Activated CD4-positive, alpha-beta T cell treated with anti-CD3 and anti-CD28 coated beads, Interleukin-2, amount 50 U/mL, for 48 hours (primary cell): ENCODE measurements at regions not wholly inside any gene's neighbourhood (a gene's known extent, or its start where the extent isn't known, plus 50 kb on each side); places are given as distances from the start of the nearest gene placed in this dataset.

Source experiments
- DNase-seq, 2 experiments: peaks; one replicate each; pipeline ENCODE4 v3.0.0-alpha.2; 2020

DNA sequence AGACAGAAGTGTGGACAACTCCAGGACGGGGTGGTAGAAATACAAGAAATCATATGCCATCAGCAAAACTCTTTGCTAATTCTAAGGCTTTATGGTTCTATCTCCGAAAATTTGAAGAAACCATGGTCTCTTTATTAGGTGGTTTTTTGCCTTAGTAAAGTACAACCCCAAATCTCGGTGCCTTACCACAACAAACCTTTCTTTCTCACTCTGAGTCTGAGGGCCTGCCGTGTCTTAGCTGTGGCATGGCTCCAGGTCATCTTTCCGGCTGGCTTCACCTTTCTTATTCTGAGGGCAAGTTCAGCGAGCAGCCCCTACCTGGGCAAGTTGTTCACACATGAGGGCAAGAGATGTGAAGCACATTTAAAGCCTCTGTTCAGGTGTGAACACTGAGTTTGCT, 280.6 kb downstream of the TTLL7 start:
- DNase-seq, result no peak

DNA sequence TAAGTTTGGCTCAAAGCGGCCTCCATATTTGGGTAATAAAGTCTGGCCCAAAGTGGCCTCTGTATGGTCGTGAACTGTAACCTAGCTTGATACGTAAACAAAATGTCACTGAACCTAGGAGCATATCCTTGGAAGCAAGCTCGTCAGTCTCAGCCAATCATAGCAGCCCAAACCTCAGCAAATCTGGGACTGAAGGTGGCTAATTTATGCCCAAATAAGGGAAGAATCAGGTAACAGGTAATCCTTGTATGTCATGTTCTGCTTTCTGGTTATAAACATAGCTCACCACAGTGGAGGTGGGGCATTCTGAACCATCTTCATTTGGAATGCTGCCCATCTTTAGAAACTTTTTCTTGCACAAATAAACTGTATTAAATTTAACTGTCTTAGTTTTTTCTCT, 281.1 kb downstream of the TTLL7 start:
- DNase-seq, result no peak

DNA sequence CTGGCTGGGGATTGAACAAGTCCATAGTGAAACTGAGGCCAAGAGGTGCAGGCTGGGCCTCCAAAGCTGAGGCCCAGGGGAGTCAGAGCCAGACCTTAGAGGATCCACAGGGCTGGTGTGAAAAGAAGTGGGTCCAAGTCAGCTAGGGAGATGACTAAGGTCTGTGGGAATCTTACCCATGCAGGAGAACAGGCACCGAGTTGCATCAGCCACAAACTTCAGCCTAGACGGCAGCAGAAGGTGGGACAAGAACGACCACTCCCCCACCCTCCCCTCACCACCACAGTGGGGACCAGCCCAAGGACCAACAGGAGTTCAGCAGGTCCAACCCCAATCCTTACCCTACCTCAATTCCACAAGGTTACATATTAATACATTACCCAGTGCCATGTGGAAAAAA, 282.3 kb downstream of the TTLL7 start:
- DNase-seq, result no peak

DNA sequence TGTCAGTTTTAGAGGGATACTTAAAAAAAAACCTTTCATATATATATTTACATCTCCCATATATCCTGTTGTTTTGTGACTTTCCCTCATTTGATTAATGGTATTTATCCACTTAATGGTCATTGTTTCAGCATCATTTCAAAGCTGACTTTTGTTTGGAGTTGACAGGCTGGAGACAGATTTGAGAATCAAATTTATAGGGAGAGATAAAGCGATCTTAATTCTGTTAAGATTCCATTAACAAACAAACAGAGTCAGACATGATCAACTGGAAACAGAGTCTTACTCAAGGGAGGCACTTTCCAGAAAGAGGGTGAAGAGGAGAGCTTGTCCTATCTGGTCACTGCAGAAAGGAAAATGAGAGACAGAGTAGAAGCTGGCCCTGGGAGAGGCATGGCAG, 283.4 kb downstream of the TTLL7 start:
- DNase-seq, result no peak

DNA sequence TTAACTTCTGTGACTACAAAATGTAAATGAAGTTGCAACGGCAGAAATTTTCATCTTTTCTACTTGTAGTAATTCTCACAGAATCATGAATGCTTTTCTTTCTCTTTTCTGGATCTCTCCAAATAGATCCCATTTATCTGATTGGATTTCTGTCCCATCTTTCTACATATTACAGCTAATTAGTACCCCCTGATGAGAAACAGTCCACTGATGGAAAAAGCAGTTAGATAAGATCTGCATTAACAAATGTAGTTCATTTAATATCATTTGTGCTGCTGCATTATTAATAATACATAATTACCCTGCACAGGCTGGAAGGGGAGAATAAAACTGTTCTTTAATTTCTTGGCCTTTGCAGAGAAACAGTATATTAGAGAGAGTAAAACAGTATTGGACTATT, 289.3 kb downstream of the TTLL7 start:
- no peak for DNase-seq

DNA sequence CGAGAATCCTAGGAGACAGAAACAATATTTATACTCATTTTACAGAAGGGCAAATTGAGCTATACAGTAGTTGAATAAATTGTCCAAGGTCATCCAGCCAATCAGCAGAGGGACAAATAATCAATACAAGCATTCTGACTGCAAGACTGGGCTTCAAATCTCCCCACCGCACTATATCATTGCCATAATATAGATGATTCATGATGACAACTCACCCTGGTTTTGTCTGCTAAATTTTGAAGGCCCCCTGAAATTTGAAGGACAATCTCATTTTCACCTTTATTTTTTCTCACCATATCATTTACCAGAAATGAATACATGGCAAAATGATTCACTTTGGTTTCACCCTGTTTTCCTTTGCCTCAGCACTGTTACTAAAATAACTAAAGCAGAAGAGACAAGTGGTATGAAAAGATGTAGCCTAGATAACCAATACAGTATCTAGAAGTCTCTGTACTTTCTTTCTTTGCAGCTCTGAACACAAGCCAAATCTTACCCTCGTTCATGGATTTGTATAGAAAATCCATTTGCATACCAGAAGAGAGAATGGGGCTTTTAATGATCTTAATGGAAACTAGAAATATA, 292.5 kb downstream of the TTLL7 start:
- no peak for DNase-seq

DNA sequence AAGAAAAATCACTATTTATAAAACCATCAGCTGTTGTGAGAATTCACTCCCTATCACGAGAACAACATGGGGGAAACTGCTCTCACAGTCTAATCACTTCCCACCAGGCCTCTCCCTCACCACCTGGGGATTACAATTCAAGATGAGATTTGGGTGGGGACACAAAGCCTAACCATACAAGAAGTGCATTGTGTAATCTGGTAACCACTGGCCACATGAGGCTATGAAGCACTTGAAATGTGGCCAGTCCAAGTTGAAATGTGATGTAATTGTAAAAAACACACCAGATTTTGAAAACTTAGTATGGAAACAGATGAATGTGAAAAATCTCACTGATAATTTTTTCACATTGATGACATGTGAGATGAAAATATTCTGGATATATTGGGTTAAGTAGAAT, 293.8 kb downstream of the TTLL7 start:
- no peak for DNase-seq

DNA sequence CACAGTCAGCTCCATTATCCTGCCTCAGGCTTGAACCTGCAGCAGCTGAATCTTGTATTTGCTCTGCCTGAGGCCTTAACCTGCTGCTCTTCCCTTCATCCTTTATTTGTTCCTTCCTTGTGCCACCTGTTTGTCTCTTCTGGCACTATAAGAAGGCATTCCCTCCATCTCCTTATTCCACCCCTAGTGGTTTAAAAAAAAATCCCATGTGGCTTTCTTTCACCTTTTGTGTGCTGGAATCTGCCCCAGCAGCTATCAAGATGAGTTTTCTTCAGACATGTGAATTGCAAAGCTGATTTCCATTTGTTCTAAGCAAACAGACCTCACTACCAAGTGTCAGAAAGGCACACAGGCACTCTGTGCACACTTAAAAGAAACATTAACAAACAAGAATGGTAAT, 294.6 kb downstream of the TTLL7 start:
- DNase-seq, result no peak

DNA sequence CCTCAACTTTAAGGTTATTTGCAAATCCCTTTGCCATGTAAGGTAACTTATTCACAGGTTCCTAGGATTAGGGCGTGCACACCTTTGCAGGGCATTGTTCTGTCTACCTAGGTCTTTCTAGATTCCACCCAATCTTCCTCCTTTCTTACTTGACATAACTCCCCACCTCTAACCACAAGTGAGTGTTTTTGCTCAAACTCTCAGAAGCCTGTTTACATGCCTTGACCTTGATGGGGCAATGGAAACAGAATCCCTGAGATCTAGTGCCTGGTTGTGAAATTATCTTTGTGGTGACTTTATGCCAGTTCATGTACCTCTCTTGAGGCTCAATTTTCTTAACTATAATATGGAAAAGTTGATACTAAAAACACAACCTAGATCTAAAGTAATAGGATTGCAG, 296.6 kb downstream of the TTLL7 start:
- no peak for DNase-seq

DNA sequence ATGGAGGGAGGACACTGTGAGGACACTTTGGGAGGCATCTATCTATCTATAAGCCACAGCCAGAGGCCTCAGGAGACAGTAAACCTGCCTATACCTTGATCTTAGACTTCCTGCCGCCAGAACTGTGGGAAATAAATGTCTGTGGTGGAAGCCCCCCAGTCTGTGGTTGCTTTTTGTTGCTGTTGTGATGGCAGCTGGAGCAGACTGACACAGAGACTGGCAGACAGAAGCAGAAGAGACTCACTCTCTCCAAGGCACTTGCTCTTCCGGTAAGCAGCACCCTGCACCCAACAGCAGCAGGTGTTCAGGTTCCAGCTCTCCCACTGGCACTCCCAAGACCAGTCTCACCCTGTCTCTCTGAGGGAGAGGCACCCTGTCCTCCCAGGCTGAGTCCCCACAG, 297.6 kb downstream of the TTLL7 start:
- no peak for DNase-seq

DNA sequence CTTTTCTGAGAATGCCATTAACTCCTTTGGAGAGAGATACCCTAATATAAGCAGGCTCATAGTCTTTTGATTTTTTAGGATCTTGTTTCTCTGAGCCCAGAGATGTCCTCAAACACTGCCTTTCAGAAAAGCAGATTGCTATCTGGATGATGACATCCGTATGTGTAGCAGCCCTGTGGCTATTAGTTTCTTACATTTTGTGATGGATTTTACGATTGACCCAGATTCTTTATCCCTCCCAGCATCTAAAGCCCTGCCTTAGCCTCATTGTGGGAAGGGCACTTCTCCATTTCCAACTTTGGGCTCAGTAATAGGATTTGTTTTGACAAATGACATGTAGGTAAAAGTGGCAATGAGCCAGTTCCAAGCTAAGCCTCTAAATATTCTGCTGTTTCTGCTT, 300.3 kb downstream of the TTLL7 start:
- DNase-seq, result no peak

DNA sequence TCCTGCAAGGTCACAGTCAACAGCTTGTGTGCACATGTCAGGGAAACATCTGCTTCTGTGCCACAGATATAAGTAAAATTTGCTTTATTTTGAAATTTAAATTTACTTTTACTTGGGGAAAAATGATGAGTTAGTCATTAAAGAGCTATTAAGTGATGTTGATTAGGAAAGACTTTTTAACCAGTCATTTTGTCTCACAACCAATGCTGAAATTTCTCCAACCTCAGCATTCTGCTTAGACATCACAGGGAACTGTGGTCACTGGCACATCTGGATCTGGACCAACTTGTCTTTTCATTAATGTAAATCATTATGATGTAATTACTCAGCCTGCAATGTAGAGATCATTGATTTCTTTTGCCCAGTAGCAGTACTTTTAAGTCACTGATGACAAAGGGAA, 301.0 kb downstream of the TTLL7 start:
- DNase-seq, result no peak

DNA sequence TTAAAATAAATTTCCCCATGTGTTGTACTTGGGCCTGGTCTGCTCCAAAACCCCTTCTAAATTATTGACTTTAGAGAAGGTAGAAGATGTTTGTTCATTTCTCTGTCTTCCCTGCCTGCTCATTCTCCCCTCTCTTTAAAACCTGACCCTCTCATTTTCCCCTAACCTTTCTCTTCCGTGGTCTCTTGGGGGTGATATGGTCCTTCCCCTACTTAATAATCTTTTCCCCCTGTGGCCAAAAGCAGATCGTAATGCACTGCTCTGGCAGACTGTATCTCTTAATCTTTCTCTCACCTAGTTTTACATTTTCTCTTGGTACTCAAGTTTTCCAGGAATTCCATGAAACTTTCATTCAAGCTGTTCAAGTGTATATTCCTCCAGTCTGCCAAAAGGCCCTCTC, 301.7 kb downstream of the TTLL7 start:
- no peak for DNase-seq

DNA sequence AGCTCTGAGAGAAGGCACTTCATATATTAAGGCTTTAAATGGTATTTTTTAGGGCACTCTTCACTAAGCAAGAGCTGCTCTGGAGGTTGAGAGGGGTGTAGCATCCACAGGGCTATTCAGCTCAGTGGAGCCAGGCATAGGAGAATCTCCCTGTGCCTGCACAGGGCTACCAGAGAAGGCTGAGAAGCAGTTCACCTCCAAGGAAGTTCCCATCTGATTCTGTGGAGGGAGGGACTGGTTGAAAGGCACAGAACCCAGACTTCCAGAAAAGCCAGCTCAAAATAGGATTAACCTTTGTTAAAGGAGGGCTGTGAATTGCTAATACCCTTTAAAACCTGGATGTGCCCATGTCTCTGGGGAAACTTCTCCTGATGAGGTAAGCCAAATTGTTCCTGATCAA, 304.5 kb downstream of the TTLL7 start:
- no peak for DNase-seq

DNA sequence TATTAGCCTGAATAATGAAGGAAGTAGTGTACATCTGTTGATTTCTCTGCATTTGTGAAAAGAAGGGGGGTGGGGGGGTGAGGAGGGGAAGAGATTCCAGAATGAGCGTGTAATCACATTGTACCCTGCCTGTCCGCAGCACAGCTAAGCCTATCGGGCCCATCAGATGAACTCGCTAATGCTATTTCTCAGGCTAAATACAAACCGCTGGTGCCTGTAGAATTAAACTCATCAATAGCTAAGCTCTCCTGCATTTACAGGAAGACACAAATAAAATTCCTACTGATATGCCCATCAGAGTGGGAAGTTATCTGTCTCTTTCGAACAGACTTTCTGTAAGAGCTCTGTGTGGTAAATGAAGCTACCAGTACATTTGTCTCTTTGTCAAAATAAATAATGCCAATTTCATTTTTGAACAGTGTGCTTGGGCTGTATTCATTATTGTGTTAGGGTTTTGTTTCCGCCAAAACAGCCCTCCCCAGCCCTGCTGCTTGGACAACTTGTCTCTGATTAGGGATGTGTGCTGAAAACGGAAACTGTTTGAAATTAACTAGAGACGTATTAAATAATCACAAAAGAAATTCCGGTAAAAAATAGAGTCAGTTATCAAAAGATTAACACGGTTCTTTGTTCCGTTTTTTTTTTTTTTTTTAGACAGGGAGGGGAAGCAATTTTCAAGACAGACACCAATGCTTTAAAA, 305.4 kb downstream of the TTLL7 start:
- no peak for DNase-seq

DNA sequence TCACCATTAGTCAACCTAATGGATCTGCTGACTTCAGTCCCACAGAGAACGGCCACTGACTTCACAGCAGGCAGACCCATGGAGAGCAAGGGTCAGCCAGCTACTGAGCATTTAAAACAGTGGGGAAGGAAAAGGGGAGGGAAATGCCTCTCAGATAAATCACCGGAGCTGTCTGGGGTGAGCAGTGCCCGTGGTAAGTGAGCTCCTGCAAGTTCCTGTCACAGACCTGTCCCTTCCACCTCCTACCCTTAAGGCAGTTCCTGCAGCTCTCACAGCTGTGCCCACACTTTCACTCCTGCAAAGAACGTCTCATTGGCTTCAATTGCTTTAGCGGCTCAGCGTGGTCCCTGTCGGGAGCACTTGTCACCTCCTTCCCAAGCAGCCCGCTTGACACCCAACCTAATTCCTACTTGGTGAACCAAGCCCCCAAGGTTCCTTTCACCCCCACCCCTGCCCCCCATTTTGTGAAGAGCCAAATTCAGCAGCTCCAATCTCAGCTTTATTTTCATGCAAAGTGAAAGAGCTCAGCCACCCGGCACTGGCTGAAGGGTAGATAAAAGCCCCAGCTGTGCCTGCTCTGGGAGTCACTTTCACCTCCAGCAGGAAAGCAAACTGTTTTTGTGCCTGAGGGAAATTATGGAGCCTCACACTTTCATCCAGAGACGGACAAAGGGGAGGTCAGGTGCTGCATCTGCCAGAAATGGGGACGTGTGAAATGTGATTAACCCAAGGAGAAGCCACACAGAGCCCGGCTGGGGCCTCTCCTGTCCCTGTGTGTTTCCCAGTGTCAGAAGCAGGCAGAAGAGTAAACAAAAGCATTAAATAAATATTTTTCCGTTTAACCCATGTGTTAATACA, 306.2 kb downstream of the TTLL7 start:
- DNase-seq, result peak; percentile 3 to 5

DNA sequence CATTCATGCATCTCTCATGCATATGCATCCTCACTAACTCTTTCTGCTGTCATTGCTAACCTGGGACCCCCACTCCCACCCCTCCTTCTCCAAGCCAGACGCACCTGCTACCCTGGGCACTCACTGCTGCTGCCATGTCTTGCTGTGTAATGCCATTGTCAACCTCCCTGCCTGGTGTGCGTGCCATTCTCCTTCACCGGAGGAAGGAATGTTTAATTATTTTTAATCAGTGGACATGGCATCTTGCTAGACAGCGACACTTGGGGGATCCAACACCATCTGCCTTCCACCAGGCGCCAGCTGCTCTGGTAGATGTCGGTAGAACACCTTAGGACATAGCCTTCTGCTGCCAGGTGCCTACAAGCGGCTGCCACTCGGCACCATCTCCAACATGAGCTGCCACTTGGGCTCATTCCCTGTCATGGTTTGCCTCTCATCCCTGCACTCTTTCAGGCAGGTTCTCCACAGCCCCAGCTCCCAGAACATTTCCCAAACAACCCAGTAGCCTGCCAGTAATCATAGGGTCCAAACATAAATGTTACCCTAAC, 306.9 kb downstream of the TTLL7 start:
- no peak for DNase-seq

DNA sequence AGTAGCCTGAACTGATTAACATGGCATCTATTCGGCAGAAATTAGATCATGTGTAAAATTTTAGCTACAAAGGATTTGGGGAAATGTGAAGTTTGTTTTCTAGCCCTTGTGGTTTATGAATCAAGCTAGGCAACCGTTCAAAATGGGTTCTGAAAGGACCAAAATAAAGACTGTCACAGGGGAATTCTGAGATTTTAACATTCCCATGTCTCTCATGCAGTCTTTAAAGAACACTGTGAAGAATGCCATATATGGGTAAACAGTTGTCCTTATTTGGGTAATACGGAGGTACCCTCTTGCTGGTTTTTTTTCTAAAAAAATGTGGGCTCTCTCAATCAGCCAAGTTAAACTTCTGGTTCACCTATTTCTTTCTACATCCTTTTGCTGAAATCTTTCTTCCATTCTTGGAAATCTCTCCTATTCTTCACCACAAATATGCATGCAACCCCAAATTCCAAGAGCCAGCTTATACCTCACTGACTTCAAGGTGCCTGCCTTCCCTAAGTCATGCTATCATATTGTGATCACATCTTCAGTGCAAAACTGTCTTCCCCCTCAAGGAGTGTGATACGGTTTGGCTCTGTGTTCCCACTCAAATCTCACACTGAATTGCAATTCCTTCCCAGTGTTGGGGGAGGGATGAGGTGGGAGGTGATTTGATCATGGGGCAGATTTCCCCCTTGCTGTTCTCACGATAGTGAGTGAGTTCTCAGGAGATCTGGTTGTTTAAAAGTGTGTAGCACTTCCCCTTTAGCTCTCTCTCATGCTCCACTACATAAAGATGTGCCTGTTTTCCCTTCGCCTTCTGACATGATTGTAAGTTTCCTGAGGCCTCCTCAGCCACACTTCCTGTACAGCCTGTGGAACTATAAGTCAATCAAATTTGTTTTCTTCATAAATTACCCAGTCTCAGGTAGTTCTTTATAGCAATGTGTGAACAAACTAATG, 308.7 kb downstream of the TTLL7 start:
- no peak for DNase-seq

DNA sequence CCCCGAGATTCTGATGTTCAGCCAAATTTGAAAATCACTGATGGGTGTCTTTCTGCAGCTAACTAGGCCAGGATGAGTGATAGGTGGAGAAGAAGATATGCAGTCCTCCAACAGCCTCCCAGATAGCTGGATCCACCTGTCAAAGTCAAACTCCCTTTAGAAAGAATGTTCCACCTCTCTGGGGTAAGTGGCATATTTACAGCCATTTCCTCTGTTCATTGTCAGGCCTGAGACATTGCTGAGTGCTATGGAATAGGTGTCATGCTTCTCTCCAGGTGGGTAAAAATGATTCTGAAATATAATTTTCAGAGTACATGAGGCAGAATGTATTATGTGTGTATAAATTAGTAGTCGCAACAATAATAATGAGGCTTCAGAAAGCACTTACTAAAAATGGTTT, 316.8 kb downstream of the TTLL7 start:
- DNase-seq, result no peak

DNA sequence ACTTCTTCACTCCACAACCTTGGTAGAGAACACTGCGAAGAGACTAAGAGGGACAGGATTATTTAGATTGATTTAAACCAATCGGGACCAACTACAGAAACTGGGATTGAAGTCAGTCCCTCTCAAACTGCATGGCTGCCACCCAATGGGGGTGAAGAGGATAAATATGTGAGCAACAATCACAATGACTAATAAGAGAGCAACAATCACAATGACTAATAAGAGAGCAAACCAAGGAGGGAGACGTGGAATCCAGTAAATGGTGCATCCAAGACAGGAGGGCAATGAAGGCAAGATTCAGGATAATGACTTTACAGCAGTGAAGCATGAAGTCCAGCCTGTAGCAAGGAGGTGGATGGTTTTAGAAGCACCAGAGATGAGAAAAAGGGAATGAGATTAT, 322.8 kb downstream of the TTLL7 start:
- DNase-seq, result no peak

DNA sequence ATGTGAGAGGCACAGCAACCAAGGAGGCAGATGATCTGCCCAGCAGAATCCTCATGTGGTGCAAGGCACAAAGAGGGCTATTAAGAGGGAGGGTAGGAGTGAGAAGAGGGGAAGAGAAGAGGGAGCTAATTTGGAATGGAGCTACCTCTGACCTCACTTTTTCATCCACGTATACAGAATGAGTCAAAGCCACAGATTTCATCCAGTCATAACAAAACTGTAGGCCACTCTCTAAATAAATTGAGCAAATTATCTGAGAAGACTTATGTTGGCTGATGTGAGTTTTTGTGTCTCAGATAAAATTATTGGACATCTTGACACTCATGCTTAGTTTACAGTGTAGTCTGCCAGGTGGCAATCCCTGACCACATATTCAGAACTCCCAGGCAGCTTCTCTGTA, 325.6 kb downstream of the TTLL7 start:
- no peak for DNase-seq

DNA sequence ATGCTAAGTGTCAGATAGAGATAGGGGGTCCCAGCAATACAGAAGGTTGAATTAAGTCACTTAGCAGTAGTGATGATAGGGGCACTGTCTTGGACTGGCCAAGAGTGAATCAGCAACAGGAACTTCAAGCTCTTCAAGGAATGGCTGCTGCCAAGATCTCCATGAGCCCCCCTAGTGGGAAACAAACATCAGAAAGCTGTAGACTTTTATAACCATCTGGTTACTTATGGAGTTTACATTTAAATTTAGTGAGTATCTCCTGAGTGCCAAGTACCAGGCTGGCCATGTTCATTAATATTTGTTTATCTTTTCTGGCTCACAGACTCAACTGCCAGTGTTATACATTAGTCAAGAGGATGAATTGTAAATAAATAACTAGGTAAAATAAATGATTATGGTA, 327.3 kb downstream of the TTLL7 start:
- no peak for DNase-seq
